GM18505 (cell line): ENCODE measurements at regions not wholly inside any gene's neighbourhood (a gene's known extent, or its start where the extent isn't known, plus 50 kb on each side); places are given as distances from the start of the nearest gene placed in this dataset.
"Not testable (repeated sequence)": the region's sequence is repeated elsewhere in the genome, so short reads cannot be mapped to it uniquely, and the experiment has no call there.

ENCODE experiments used
- ATAC-seq: cut with Tn5 transposase; IDR thresholded peaks from one replicate; pipeline ENCODE4 v1.9.1; 2021; ENCODE audit not compliant: unreplicated experiment
- POLR2A ChIP-seq: IDR thresholded peaks from 4 replicates; pipeline ENCODE4 v1.6.1; 2011; ENCODE audit warnings: borderline replicate concordance; ENCODE audit not compliant: insufficient read depth, insufficient read length; ENCODE audit errors: extremely low read depth

DNA sequence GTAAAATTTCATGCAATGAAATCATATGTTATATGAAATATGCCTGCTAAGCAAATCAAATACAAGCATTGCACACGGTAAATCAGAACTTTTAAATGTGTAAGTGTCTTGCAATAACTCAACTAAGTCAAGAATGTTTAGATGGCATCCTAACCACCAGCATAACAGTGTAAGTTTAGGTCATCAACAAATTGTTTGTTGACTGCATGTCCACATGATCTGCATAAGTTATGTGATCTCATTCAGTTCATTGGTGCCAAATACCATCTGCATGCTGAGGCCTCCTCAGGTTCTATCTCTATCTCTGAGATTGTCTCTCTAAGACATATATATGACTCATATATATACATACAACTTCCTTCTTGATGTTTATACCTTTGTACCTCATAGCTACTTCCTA, 159.6 kb upstream of the STK32A start:
- no peak for ATAC-seq
- no peak for TF ChIP-seq POLR2A

DNA sequence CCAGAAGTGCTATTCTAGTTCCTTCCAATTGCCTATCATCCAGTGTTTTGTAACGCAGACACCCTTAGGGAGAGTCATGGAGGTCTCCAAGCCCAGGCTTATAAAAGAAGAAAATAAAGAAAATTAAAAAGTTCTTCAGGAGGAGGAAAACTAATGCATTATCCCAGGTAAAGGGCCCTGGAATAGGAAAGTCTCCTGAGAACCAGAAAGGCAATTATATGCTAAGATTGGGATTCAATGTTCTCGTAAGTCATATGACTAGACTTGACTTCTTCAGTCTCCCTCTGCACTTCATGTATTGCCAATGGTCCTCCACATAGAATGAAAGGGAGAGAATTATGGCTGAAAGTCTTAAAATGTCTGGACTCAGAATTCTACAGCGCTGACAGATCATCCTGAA, 154.4 kb upstream of the STK32A start:
- ATAC-seq = no peak
- TF ChIP-seq POLR2A = no peak

DNA sequence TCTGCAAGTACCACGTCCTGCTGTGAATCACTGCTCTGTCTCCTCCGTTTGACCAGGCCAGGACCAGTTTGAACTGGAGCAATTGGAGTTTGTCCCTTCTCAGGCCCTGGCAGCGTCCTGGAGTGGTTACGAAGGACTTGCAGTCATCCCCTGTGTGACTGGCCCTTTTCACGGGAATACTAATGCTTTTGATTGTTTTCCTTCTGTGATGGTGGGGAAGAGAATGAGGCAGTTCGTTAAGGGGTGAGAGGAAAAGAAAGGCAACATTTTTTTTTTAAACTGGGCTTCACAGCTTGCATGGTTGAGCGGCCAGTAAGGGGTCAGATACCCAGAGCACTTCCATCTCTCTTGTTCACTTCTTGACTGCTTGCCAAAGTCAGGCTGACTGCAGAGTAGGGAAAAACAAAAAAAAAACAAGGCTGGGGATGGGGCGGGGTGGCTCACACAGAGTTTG, 153.5 kb upstream of the STK32A start:
- ATAC-seq = no peak
- TF ChIP-seq POLR2A = no peak

GRCh38 chr5:147084702-147085101, 150.1 kb upstream of the STK32A start:
- no peak for ATAC-seq
- TF ChIP-seq POLR2A = no peak

GRCh38 chr5:147085409-147085808, 149.4 kb upstream of the STK32A start:
- ATAC-seq = no peak
- no peak for TF ChIP-seq POLR2A

- ATAC-seq = no peak
- no peak for TF ChIP-seq POLR2A
Observed at GRCh38 chr5:147092044-147092443, 142.8 kb upstream of the STK32A start.

DNA sequence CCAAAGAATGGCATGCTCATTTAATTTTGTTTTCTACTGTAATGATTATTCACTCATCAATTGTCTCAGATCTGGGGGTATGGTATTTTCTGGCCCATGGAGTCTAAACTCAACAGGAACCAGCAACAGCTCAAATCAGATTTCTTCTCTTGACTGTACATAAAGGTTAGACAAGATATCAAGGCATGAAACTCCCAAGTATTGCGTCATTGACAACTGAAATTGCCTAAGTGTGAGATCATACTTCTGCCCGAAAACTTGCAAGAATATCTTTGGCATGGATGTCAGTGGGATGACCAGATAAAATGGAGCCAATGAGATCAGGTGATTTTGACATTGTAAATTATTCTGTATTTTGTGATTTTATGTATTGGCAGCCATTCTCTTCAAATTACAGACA, 141.7 kb upstream of the STK32A start:
- TF ChIP-seq POLR2A = no peak
- no peak for ATAC-seq

DNA sequence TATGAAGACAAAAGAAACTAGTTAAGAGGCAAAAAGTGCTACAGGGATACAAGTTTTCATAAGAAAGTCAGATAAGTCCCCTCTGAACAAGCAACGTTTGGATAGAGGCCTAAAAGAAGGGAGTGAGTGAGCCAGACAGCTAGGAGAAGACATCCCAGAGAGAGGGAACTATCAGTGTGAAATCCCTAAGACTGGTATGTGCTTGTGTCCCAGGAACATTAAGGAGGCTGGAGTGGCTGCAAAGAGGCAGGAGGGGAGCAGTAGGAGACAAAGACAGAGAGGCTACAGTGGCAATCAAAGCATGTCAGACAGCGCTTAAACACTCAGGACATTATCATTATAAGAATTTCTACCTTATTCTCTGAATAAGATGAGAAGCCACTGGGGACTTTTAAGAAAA, 139.1 kb upstream of the STK32A start:
- TF ChIP-seq POLR2A = no peak
- ATAC-seq = no peak

- no peak for TF ChIP-seq POLR2A
- ATAC-seq = no peak
Observed at GRCh38 chr5:147098233-147098790, 136.5 kb upstream of the STK32A start.

- TF ChIP-seq POLR2A = no peak
- ATAC-seq = no peak
Observed at GRCh38 chr5:147101659-147102369, 133.0 kb upstream of the STK32A start.

DNA sequence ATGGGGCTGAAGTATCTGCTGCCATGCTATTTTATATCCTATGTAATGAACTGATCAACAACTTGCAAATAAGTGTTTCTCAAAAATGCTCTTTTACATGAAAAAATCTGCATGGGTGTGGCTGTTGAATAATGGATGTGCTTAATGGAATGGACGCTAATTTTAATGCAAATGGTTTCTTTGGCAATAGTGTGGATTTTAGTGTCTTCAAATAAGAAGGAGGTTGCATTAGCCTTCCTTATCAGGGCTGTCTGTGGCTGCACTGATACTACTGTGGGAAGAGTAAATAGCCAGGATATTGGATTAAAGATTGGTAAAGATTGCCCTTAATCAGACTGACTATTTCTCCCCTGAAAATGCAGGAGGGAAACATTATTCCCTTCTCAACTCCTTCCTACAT, 121.9 kb upstream of the STK32A start:
- no peak for ATAC-seq
- no peak for TF ChIP-seq POLR2A

GRCh38 chr5:147113967-147114366, 120.9 kb upstream of the STK32A start:
- no peak for ATAC-seq

GRCh38 chr5:147139759-147140158, 95.1 kb upstream of the STK32A start:
- not testable (repeated sequence) for ATAC-seq

More at GRCh38 chr5:147113967-147114366, 120.9 kb upstream of the STK32A start:
- no peak for TF ChIP-seq POLR2A

- ATAC-seq = no peak
- no peak for TF ChIP-seq POLR2A
Observed at GRCh38 chr5:147140558-147140957, 94.3 kb upstream of the STK32A start.

DNA sequence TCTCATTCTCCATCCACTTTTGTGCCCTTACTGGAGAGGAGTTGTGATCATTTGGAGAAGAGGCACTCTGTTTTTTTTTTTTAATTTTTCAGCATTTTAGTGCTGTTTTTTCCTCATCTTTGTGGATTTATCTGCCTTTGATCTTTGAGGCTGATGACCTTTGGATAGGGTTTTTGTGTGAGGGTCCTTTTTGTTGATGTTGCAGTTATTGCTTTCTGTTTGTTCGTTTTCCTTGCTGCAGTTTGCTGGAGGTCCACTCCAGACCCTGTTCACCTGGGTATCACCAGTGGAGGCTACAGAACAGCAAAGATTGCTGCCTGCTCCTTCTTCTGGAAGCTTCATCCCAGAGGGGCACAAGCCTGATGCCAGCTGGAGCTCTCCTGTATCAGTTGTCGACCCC, 93.2 kb upstream of the STK32A start:
- not testable (repeated sequence) for ATAC-seq
